GM10248 (cell line): ENCODE measurements at regions not wholly inside any gene's neighbourhood (a gene's known extent, or its start where the extent isn't known, plus 50 kb on each side); places are given as distances from the start of the nearest gene placed in this dataset.

Experiments used
- CTCF ChIA-PET: fragments of 300-600 bp; sonication (Branson Sonifier 250); formaldehyde crosslinking; extraction: SDS; loops from one replicate; lab custom pipeline; 2021; ENCODE audit warnings: antibody characterized with exemption; lab: Yijun Ruan, JAX
- POLR2A ChIA-PET: fragments of 350-650 bp; sonication (Branson Sonifier 250); formaldehyde crosslinking; extraction: SDS; loops from one replicate; lab custom pipeline; 2020; ENCODE audit warnings: antibody characterized with exemption; lab: Yijun Ruan, JAX
- DNase-seq: peaks from one replicate; pipeline ENCODE4 v3.0.0; 2012; ENCODE audit errors: extremely low spot score
- TF ChIP-seq, protein P1 (sequence below): IDR thresholded peaks from 2 replicates; pipeline ENCODE4 v1.5.1; 2012; ENCODE audit warnings: mild to moderate bottlenecking, low read depth; ENCODE audit errors: extremely low read depth, missing control alignments, control extremely low read depth

- no peak for DNase-seq
- POLR2A ChIA-PET: no interaction called here
Measured at GRCh38 chr7:115267503-115267902, 345.6 kb downstream of the MDFIC start.

GRCh38 chr7:115260381-115260780 is 338.5 kb downstream of the MDFIC start:
- ChIA-PET POLR2A (no interaction called here), CTCF (interaction anchor here (1.5 kb wide), 1 partner anchor 8 kb away, joined by 4 read pairs; no protein-coding TSS in a partner anchor)
- TF ChIP-seq, protein P1, sequence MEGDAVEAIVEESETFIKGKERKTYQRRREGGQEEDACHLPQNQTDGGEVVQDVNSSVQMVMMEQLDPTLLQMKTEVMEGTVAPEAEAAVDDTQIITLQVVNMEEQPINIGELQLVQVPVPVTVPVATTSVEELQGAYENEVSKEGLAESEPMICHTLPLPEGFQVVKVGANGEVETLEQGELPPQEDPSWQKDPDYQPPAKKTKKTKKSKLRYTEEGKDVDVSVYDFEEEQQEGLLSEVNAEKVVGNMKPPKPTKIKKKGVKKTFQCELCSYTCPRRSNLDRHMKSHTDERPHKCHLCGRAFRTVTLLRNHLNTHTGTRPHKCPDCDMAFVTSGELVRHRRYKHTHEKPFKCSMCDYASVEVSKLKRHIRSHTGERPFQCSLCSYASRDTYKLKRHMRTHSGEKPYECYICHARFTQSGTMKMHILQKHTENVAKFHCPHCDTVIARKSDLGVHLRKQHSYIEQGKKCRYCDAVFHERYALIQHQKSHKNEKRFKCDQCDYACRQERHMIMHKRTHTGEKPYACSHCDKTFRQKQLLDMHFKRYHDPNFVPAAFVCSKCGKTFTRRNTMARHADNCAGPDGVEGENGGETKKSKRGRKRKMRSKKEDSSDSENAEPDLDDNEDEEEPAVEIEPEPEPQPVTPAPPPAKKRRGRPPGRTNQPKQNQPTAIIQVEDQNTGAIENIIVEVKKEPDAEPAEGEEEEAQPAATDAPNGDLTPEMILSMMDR: no peak
- DNase-seq: no peak

More at GRCh38 chr7:115267503-115267902, 345.6 kb downstream of the MDFIC start:
- TF ChIP-seq, protein P1: no peak
- CTCF ChIA-PET: no interaction called here

DNA sequence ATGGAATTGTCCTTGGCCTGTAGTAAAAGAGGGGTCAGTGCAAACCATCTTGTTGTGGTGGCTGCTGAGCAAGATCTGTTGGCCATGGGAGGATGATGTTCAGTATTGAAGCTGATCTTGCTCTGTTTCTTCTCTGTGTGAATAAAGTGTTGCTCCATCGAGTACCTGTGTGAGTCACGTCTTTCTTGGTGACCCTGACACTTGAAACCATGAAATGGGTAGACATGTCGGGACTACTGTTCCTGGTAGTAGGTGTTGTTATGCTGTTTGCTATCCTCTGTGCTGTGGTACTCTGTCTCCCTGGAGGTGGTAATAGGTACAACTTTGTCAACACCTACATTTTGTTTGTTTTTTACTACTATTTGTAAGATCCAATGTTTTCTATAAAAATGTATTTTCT is 330.6 kb downstream of the MDFIC start:
- ChIA-PET CTCF (interaction anchor here (1.1 kb wide), 1 partner anchor 15 kb away, joined by 3 read pairs; no protein-coding TSS in a partner anchor), POLR2A (no interaction called here)
- DNase-seq: no peak
- TF ChIP-seq, protein P1: no peak

DNA sequence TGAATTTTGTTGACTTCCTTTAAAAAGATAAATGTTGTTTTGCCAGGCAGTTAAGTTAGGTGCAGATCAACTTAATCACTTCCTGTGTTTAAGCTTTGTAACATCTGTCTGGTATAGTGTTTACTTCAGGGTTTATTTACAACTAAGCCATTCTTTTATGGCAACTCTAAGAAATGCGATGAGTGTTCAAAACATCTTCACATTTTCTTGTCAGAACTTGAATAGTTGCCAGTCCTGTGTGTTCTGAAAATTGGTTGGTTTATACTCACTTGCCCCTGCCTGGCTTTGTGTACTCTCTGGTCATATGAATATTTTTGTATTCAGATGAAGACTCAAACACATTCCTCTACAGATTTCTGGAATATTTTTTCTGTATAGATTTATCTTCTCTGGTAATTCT is 327.2 kb downstream of the MDFIC start:
- ChIA-PET CTCF (no interaction called here), POLR2A (no interaction called here)
- TF ChIP-seq, protein P1: no peak
- no peak for DNase-seq

GRCh38 chr7:115241151-115241550 is 319.3 kb downstream of the MDFIC start:
- POLR2A ChIA-PET: no interaction called here
- TF ChIP-seq, protein P1: no peak
- DNase-seq: no peak
- CTCF ChIA-PET: interaction anchor here (1.0 to 1.4 kb wide), 2 partner anchors 10 to 15 kb away, joined by 3 to 4 read pairs; no protein-coding TSS in a partner anchor

GRCh38 chr7:115240242-115240641 is 318.3 kb downstream of the MDFIC start:
- ChIA-PET CTCF (interaction anchor here (1.4 kb wide), 1 partner anchor 9 kb away, joined by 3 read pairs; no protein-coding TSS in a partner anchor), POLR2A (no interaction called here)
- TF ChIP-seq, protein P1: no peak
- no peak for DNase-seq
